CD4-positive, alpha-beta T cell (primary cell): ENCODE measurements at regions not wholly inside any gene's neighbourhood (a gene's known extent, or its start where the extent isn't known, plus 50 kb on each side); places are given as distances from the start of the nearest gene placed in this dataset.

Source experiments
- ATAC-seq: fragments of 200-7000 bp; cut with Tn5 transposase; one replicate; pipeline ENCODE4 v1.10.0; 2022; ENCODE audit warnings: mild to moderate bottlenecking; ENCODE audit not compliant: poor library complexity
- CTCF ChIA-PET: fragments of 350-600 bp; sonication (Branson Sonifier 250); formaldehyde crosslinking; loops from one replicate; lab custom pipeline; 2021; ENCODE audit warnings: antibody characterized with exemption, inconsistent platforms; lab: Charles Lee
- POLR2A ChIA-PET: fragments of 350-600 bp; sonication (Branson Sonifier 250); formaldehyde crosslinking; loops from one replicate; lab custom pipeline; 2021; ENCODE audit warnings: antibody characterized with exemption, inconsistent platforms; lab: Charles Lee
- DNase-seq, 14 experiments: peaks; one replicate each; pipeline ENCODE4 v3.0.0-alpha.2; 2013 to 2020; ENCODE audit warnings: mixed read lengths in 2 of 14
- H3K27ac ChIP-seq, 2 donors: one replicate each; pipeline versions ENCODE4 v1.5.1 to v1.7.0; 2013; ENCODE audit warnings: low read length in 2 of 2, low read depth in 1 of 2, mild to moderate bottlenecking in 1 of 2
- H3K27me3 ChIP-seq, 2 experiments: 1 replicate in 1 of 2; 2 replicates in 1 of 2; pipeline versions ENCODE4 v1.6.1 to v1.7.0; 2013; ENCODE audit warnings: low read length in 2 of 2, control low read depth in 1 of 2, mild to moderate bottlenecking in 1 of 2, moderate library complexity in 1 of 2; ENCODE audit not compliant: insufficient read depth in 2 of 2, control insufficient read depth in 1 of 2
- H3K36me3 ChIP-seq: one replicate; pipeline ENCODE4 v1.6.1; 2013; ENCODE audit warnings: low read length, control low read depth; ENCODE audit not compliant: insufficient read depth
- H3K4me1 ChIP-seq: one replicate; pipeline ENCODE4 v1.6.1; 2013; ENCODE audit warnings: low read length, control low read depth; ENCODE audit not compliant: insufficient read depth
- H3K4me3 ChIP-seq: one replicate; pipeline ENCODE4 v1.5.1; 2013; ENCODE audit warnings: mild to moderate bottlenecking, low read length, moderate library complexity
- H3K9me3 ChIP-seq, 2 experiments: 1 replicate in 1 of 2; 2 replicates in 1 of 2; pipeline versions ENCODE4 v1.6.1 to v1.7.0; 2013; ENCODE audit warnings: low read length in 2 of 2, mild to moderate bottlenecking in 2 of 2, control low read depth in 1 of 2, moderate library complexity in 1 of 2; ENCODE audit not compliant: control insufficient read depth in 1 of 2, insufficient read depth in 1 of 2
- H3K27ac Mint-ChIP-seq: one replicate; pipeline ENCODE4 v1.8.0; 2020; ENCODE audit warnings: mixed read lengths
- H3K27me3 Mint-ChIP-seq: one replicate; pipeline ENCODE4 v1.8.0; 2021; ENCODE audit warnings: mixed read lengths
- H3K36me3 Mint-ChIP-seq: one replicate; pipeline ENCODE4 v1.8.0; 2021; ENCODE audit warnings: low read depth, mixed read lengths
- H3K4me1 Mint-ChIP-seq: one replicate; pipeline ENCODE4 v1.8.0; 2021; ENCODE audit warnings: low read depth, mixed read lengths
- H3K4me3 Mint-ChIP-seq: one replicate; pipeline ENCODE4 v1.8.0; 2020; ENCODE audit warnings: mild to moderate bottlenecking, mixed read lengths
- H3K9me3 Mint-ChIP-seq: one replicate; pipeline ENCODE4 v1.8.0; 2020; ENCODE audit warnings: mixed read lengths
- intact Hi-C, 2 experiments: fragments of 100-400 bp; cut with DNase I in 1 of 2; cut with micrococcal nuclease in 1 of 2; formaldehyde crosslinking; loops; one replicate each; pipeline versions ENCODE4 v1.15.1 to v1.9.0; 2023 to 2025; cut with DNase I, micrococcal nuclease
- TF ChIP-seq, protein P1 (sequence below): fragments of 200-600 bp; IDR thresholded peaks from one replicate; pipeline ENCODE4 v1.8.0; 2022; ENCODE audit warnings: antibody characterized with exemption, mild to moderate bottlenecking

DNA sequence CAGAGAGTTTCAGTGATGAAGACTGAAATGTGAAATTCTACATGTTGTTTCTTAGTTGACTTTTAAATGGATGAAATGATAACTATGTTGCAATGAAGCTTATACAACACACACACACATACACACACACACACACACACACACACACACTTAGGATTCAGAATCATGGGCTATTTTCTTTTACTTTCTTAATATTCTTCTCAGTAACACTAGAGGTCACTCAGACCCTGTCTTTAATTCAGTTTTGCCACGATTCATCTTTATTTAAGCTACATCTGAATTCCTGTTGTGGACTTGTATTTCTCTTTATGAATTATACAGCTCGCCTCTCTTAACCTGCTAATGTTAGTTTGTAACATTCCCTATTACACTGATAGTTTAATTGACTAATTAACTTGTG is 109.6 kb upstream of the GOT2 start:
- H3K4me3 Mint-ChIP-seq: no peak overlapping the region
- Histone ChIP-seq H3K4me3 (no peak overlapping the region), H3K27me3 (no peaks in the 10 kb centered on the region), H3K4me1 (no peaks in the 10 kb centered on the region), H3K36me3 (no peaks in the 10 kb centered on the region), H3K27ac (no peak overlapping the region), H3K9me3 (peaks cover 0 to 7% of the 10 kb centered on the region in 2 experiments)
- no peaks in the 10 kb centered on the region for H3K4me1 Mint-ChIP-seq
- H3K9me3 Mint-ChIP-seq: peaks cover 3% of the 10 kb centered on the region
- ChIA-PET CTCF (no interaction called here), POLR2A (no interaction called here)
- ATAC-seq: no peak
- H3K27me3 Mint-ChIP-seq: peaks cover 4% of the 10 kb centered on the region
- no peaks in the 10 kb centered on the region for H3K36me3 Mint-ChIP-seq
- peak in 1 of 14 experiments; percentile 2 for DNase-seq
- H3K27ac Mint-ChIP-seq: no peak overlapping the region
- TF ChIP-seq, protein P1, sequence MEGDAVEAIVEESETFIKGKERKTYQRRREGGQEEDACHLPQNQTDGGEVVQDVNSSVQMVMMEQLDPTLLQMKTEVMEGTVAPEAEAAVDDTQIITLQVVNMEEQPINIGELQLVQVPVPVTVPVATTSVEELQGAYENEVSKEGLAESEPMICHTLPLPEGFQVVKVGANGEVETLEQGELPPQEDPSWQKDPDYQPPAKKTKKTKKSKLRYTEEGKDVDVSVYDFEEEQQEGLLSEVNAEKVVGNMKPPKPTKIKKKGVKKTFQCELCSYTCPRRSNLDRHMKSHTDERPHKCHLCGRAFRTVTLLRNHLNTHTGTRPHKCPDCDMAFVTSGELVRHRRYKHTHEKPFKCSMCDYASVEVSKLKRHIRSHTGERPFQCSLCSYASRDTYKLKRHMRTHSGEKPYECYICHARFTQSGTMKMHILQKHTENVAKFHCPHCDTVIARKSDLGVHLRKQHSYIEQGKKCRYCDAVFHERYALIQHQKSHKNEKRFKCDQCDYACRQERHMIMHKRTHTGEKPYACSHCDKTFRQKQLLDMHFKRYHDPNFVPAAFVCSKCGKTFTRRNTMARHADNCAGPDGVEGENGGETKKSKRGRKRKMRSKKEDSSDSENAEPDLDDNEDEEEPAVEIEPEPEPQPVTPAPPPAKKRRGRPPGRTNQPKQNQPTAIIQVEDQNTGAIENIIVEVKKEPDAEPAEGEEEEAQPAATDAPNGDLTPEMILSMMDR: no peak
- intact Hi-C loops: no loop called here

DNA sequence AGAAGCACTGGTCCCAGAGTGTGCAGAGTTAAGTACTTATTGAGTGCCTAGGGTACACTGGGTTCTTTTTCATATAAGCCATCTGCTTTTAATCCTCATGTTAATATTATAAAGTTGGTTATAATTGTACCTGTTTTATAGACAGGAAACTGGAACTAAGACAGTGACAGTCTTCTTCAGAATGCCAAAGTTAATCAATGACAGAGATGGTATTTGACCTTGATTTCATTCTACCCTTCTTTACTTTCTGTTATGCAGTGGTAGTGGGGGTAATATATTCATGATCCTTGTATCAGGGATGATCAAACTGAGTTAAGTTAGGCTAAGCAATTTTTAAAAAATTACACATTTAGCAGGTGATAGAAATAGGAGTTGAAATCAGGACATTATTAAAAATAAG is 108.6 kb upstream of the GOT2 start:
- ChIA-PET CTCF (interaction anchor here (1.3 kb wide), 1 partner anchor 11 kb away, joined by 3 read pairs; no protein-coding TSS in a partner anchor), POLR2A (no interaction called here)
- Mint-ChIP-seq H3K4me3 (no peak overlapping the region), H3K27ac (no peak overlapping the region), H3K27me3 (peaks cover 8% of the 10 kb centered on the region), H3K9me3 (peaks cover 3% of the 10 kb centered on the region), H3K4me1 (no peaks in the 10 kb centered on the region), H3K36me3 (no peaks in the 10 kb centered on the region)
- Histone ChIP-seq H3K9me3 (peaks cover 0 to 7% of the 10 kb centered on the region in 2 experiments), H3K27me3 (no peaks in the 10 kb centered on the region), H3K4me3 (no peak overlapping the region), H3K36me3 (no peaks in the 10 kb centered on the region), H3K27ac (no peak overlapping the region), H3K4me1 (no peaks in the 10 kb centered on the region)
- intact Hi-C loops: no loop called here
- TF ChIP-seq, protein P1: no peak
- ATAC-seq (no peak), DNase-seq (no peak)

DNA sequence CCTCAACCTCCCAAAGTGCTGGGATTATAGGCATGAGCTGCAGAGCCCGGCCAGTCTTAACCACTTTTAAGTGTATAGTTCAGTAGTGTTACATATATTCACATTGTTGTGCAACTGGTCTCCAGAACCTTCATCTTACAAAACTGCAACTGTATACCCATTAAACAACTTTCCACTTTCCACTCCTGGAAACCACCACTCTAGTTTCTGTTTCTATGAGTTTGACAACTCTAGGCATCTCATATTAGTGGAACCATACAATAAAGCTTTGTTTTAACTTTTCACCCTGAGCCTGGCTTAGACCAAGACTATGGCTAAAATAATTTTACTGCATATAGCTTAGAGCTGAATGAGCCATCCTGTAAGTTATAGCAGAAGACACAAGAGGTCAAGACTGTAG is 108.0 kb upstream of the GOT2 start:
- H3K4me3 ChIP-seq: no peak overlapping the region
- no peaks in the 10 kb centered on the region for H3K36me3 ChIP-seq
- H3K4me1 ChIP-seq: no peaks in the 10 kb centered on the region
- Mint-ChIP-seq H3K4me3 (no peak overlapping the region), H3K4me1 (no peaks in the 10 kb centered on the region), H3K36me3 (no peaks in the 10 kb centered on the region), H3K27me3 (peaks cover 9% of the 10 kb centered on the region), H3K9me3 (peaks cover 3% of the 10 kb centered on the region), H3K27ac (no peak overlapping the region)
- H3K27ac ChIP-seq: no peak overlapping the region
- intact Hi-C loops: no loop called here
- H3K9me3 ChIP-seq: peaks cover 0 to 7% of the 10 kb centered on the region in 2 experiments
- TF ChIP-seq, protein P1: no peak
- CTCF ChIA-PET: interaction anchor here (1.3 kb wide), 1 partner anchor 12 kb away, joined by 3 read pairs; no protein-coding TSS in a partner anchor
- no peaks in the 10 kb centered on the region for H3K27me3 ChIP-seq
- no peak for ATAC-seq
- POLR2A ChIA-PET: no interaction called here
- DNase-seq: no peak
